Stimulated activated CD8-positive, alpha-beta memory T cell treated with anti-CD3 and anti-CD28 coated beads, Interleukin-15, amount 100 ng/mL, for 1 hour (primary cell): ENCODE measurements at regions not wholly inside any gene's neighbourhood (a gene's known extent, or its start where the extent isn't known, plus 50 kb on each side); places are given as distances from the start of the nearest gene placed in this dataset.
"Not testable (repeated sequence)": the region's sequence is repeated elsewhere in the genome, so short reads cannot be mapped to it uniquely, and the experiment has no call there.

ENCODE experiments used
- DNase-seq: peaks from one replicate; pipeline ENCODE4 v3.0.0-alpha.2; 2020; ENCODE audit warnings: low read depth

DNA sequence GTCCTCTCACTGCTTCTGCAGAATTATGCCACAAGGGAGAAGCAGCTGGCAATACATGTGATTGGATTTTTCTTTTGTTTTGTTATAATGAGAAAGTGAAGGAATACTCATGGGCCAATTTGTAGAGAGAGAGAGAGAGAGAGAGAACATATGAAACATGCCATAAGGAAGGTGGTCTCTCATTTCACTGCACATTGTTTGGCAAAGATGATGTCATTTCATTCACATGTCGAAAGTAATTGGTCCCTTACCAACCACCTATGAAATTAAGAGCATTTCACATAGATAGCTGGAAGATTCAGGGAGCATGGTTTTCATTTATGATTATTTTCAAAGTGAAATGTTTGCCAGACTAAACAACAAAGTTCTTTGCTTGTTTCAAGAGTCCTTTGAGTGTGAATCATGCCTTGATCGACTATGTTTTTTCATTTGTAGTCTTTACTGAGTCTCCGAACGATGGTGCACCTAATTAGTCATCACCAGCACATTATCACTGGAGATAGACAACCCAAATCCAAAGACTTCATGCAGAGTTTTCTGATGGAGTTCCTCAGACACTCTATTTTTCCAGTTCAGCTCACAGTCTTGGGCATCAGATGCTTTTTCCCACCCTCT lies 130.1 kb upstream of the ZEB1 start:
- DNase-seq = no peak

DNA sequence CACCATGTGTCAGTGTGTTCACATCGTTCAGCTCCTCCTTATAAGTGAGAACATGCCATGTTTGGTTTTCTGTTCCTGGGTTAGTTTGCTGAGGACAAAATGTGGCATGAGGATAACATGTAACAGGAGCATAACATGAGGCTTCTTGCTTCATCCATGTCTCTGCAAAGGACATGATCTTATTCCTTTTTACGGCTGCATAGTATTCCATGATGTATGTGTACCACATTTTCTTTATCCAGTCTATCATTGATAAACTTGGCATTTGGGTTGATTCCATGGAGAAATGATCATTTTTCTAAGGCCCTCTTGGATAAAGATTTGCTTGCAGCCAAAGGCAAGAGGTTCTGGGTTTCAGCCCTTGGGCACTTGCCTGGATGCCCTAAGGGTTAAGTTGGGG lies 128.5 kb upstream of the ZEB1 start:
- DNase-seq = no peak

DNA sequence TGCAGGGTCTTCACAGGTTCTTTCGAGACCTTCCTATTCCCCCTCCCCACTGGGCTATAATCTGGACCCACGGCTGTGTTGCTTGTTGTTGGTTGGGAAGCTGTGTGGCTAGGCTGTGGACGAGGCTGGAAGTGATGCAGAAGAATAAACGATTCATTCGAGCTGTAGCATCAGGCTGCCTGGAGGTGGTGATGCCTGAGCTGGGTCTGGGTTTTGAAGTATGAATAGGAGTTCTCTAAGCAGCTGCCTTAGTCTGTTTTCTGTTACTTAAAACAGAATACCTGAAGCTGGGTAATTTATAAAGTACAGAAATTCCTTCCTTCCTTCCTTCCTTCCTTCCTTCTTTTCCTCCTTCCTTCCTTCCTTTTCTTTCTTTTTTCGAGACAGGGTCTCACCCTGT lies 126.5 kb upstream of the ZEB1 start:
- DNase-seq = no peak

DNA sequence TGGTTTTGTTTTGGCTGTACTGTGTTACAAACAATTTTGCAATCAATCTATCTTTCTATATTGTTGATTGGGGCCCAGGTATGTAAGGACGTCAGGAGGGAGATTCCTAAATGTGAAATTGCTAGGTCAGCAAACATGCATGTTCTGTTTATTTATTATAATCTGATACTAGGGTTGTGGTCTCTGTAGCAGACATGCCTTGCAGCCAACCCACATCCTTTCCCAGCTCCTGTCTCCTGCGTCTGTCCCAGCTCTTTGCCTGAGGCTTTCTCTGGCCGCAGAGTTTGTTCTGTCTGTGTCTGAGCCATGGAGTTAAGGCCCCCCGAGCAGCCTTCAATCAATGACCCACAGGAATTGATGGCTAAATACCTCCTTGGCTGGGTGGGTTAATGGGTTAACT lies 124.0 kb upstream of the ZEB1 start:
- DNase-seq = no peak

DNA sequence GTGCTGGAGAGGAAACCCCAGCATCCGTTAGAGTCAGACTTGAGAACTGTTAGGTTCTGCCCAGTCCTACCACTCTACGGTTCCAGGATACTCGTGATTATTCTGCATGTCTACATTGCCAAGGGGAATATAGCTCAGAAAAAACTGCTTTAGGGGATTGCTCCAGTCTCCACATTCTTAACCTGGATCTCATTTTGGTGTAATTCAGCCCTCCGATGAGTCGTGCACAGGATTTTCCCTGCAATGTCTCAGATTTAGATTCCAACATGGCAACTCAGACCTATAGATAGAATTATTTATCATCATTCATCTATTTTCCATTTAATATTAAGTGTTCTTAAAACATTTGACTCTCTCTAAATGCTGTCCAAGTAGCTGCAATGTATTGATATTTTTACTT lies 121.1 kb upstream of the ZEB1 start:
- DNase-seq = no peak

DNA sequence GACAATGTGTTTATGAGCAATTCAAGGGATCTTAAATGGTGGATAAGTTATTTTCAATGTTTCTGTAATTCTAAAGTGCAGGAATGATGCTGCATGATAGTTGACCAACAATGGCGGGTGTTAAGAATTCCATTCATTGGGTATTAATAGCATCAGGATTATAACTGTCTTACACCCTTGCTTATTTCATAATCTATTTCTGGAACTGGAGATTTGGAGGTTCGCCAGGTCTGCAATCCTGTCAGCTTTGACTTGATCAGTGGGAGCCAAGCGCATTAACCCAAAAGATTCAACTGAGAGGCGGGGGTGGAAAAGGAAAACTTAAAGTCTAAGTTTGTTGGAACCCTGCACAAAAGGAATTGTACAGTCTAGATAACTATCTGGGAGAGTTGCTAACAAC lies 114.9 kb upstream of the ZEB1 start:
- DNase-seq = no peak

DNA sequence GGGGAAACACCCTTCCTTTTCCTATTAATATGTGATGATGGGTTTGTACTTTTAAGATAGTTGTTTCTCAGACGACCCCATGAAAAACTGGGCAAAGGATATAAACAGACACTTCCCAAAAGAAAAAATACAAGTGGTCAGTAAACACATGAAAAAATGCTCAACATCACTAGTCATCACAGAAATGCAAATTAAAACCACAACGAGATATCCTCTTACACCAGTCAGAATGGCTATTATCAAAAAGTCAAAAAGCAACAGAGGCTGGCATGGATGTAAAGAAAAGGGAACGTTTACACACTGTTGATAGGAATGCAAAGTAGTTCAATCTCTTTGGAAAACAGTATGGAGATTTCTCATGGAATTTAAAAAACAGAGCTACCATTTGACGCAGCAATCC lies 111.4 kb upstream of the ZEB1 start:
- no peak for DNase-seq

DNA sequence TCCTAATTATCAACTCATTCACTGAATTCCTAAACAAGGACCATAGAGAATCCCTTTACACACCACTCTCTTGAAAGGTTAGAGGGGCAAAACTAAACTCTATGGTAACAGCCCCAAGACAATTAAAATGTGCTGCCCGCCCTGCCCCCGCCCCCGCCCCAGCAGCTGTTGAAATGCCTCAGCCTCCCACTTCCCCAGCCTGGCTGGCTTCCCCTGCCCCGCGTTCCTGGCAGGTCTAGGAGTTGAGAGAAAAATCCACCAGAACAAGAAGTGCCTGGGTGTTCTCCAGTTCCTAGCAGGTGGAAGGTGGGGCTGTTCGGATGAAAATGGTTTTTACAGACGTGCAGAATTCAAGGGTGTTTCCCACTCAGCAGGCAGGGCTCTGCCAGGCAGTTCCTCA lies 109.5 kb upstream of the ZEB1 start:
- DNase-seq = no peak

DNA sequence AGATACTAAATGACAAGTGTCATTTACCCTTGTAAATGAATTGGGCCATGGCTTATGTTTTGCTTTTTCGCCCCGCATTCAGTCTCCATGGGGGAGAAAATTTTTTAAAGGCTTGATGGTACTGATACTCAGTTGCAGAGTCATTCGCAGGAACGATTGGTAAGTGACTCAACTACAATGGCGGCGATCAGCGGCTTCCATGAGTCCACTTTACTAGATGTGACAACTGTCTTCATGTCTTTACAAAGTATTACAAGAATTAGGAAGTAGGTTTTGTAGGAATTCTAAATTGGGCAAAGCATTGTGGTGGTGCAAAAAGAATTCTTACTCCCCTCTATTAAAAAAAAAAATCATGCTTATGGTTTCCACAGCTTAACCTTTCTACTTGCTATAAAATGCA lies 108.8 kb upstream of the ZEB1 start:
- no peak for DNase-seq

DNA sequence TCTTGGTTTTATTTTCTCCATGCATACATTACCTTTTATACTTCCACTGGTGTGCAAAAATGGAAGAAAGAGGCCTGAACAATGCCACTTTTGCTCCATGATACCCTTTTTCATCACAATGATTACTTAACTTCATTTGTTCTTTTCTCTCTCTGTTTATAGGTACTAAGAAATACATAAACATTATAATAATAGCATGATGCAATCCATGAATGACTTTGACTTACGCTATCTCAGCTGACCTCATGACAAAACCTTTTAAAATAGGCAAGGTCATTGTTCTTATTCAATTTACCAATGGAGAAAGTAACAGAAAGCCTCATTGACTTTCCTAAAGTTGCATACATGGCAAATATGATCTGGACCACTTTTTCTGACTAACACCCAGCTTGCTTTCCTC lies 105.1 kb upstream of the ZEB1 start:
- no peak for DNase-seq

DNA sequence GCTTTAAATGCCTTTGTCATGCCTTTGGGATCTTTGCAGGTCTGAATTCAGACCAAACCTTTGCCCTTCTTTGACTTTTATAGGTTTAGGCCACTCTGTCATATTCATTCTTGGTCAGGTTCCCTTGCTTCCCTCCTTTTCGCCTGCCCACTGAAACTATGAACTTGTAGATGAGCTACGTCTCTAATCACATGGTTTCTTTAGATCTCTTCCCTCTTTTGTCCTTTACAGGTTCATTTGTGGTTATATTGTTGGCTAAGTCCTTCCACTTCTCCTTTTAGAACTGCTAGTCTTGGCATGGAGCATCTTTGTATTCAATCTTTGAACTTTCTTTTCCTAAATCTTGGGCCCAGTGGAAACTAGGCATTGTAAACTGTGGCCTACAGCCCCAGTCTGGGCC lies 104.0 kb upstream of the ZEB1 start:
- no peak for DNase-seq

DNA sequence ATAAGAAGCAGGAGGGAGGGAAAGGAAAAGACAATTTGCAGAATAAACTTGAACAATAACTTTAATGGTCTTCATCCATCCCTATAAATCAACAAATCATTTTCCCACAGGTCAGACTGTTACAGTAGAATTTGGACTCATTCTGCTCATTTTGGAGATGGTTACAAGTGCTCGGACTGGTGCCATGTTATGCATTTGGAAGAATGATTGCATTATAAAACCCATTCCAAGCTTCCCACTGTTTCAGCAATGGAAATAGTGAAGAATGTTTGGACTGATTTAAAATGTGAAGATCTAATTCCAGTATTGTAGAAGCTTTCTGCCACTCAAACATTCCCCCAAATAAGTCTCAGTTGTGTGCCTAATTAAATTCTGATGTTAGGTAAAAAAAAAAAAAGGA lies 99.7 kb upstream of the ZEB1 start:
- no peak for DNase-seq

DNA sequence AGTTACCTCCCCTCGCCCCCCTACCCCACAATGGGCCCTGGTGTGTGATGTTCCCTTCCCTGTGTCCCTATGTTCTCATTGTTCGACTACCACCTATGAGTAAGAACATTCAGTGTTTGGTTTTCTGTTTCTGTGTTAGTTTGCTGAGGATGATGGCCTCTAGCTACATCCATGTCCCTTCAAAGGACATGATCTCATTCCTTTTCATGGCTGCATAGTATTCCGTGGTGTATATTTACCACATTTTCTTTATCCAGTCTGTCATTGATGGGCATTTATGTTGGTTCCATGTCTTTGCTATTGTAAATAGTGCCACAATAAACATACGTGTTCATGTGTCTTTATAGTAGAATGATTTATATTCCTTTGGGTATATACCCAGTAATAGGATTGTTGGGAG lies 90.2 kb upstream of the ZEB1 start:
- not testable (repeated sequence) for DNase-seq

DNA sequence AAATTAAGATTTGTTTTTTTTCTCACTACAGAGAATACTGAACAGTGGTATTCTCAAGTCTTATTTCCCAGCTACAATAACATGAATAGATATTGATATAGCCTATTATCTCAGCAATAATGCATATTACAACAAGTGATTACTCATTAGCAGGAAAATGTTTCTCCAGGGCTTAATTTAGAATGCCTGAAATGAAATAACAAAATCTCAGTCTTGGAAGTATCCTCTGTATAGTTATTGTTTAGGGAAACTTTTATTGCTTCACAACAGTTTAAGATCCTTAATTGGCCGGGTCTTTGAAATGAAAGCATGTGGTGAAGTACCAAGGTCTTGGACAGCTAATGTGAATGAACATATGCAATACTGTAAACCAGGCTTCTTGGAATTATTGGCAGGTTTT lies 79.1 kb upstream of the ZEB1 start:
- DNase-seq = no peak

DNA sequence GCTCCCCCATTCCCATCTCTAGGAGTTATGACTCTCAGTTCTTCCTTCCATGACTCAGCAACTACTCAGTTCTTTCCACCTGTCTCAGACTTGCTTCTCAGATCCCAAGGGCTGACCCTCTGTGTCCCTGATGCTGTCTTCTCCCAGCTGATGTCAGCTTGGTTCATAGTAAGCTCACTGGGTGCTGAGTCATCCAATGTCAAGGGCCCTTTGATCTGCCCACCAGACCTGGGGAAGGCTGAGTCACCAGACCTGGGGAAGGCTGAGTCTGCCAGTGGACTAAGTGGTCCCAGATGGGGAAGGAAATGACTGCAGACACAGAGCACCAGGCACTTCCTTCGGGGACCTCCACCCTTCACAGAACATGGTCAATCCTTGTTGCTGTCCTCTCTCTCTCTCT lies 76.1 kb upstream of the ZEB1 start:
- no peak for DNase-seq

DNA sequence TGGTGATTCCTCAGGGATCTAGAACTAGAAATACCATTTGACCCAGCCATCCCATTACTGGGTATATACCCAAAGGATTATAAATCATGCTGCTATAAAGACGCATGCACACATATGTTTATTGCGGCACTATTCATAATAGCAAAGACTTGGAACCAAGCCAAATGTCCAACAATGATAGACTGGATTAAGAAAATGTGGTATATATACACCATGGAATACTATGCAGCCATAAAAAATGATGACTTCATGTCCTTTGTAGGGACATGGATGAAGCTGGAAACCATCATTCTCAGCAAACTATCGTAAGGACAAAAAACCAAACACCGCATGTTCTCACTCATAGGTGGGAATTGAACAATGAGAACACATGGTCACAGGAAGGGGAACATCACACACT lies 67.9 kb upstream of the ZEB1 start:
- not testable (repeated sequence) for DNase-seq

DNA sequence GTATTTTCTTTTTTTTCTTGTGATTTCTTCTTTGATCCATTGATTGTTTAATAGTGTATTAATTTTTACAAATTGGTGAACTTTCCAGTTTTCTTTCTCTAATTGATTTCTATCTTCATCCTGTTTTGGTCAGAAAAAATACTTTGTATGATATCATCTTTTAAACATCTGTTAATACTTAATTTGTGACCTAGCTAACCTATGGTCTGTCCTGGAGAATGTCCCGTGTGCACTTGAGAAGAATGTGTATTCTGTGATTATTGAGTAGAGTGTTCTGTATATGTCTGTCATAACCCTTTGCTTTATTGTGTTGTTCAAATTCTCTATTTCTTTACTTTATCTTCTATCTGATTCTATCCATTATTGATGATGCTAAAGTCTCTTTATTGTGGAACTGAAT lies 65.8 kb upstream of the ZEB1 start:
- DNase-seq = no peak

DNA sequence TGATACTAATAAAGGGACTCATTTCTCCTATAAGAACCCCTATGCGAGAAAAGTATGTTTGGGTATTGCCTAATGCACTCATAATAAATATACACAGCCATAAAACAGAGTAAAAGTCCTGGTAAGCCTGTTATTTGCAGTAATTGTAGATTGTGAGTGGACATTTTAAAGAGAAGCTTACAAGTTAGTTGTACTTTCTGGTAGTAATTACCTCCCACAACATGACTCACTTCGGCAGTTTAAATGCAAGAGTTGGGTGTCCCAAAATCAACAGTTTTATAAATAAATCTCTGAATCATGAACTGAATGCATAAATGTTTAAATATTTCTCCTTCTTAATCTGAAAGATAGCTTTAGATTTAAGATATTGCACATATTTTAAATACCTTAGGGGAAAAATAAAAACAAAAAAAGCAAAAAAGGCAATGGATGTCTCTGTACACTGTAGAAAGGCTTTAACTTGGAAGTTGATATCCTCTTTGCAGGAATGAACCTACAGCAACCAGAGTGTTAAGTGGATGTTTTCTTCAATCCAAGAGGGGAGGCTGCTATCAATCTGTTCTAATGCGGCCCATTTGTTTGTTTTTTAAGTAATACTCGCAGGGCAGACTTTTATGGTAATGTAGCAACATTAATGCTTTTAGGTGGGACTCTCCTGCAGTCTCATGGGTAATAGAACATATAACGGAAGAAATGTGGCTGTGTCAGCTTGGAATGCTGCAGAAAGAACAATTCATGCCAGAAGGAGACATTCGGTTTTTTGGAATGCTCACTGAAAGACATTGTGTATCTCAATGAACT lies 57.3 kb upstream of the ZEB1 start:
- no peak for DNase-seq

DNA sequence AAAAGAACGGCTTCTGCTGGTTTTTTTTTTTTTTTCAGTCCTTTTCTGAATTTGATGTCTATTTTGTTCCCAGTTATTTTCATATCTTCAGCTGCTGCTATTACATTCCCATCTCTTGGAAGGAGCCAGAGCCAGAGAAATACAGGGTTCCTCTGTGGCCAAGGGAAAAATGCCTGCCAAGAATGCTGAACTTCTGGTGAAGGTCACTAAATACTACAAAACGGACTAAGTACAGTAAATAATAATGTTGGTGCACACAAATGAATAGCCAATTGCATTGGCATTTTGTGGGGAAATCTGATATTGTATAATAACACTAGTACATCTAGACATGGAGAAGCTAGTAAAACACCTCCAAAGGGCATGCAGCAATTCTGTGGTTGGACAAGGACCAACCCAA lies 56.3 kb upstream of the ZEB1 start:
- DNase-seq = no peak

DNA sequence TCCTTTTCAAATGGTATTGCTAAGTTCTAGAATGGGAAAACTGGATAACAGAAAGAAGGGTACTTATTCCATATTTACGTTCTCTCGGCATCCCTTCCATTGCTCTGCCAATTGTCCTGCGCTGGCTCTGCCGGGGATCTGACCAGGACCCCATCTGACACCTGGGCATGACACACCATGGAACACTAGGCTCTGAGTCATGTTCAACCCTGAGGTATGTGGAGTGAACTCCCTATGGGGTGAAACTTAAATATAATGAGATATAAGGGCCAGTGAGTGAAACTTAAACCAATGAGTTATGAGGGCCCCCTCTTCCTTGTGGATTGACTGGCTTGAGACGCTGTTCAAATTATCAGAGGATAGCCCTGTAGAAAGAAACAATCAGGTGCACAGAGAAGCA lies 55.1 kb upstream of the ZEB1 start:
- no peak for DNase-seq

DNA sequence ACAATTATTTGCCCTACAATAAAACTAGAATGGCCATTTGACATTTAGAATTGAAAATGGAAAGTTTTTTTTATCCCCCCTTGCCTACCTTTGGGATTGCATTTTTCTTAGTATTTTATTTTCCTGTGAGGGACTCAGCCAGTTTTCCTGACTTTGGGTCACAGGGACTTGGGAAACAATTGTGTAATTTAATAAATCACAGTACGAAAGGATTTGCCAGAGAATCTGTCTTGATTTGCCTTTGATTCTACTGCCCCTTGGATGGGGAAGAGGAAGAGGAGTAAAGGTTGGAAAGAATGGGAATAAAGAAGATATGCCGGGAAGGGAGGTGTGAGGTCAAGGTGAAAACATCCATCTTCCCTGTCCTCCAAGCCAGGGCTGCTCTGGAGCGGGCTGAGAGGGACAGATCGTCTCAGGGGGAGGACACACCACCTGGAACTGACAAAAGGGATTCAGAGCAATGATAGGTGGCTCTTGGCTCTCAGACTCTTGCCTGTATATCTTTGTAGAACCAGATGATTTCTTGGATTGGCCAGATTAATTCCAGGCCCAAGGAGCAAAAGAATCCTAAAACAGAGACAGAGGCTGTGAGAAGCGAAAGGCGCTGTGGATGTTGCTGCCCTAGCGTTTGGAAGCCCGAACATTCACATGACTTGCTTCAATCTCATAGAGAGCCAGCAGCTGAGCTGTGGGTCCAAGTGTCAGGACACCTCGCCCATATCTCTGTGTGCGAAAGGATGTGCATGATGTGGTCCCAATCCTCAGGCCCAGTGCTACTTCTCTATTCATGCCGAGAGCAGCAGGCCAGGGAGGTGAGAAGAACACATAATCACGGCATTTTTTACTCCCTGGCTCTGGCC lies 50.3 kb upstream of the ZEB1 start:
- no peak for DNase-seq
